HEK293 (cell line): ENCODE measurements at regions not wholly inside any gene's neighbourhood (a gene's known extent, or its start where the extent isn't known, plus 50 kb on each side); places are given as distances from the start of the nearest gene placed in this dataset.

ENCODE experiments used
- CTCF ChIA-PET: fragments of 350-600 bp; formaldehyde crosslinking; extraction: SDS; loops from one replicate; lab custom pipeline; 2021; ENCODE audit warnings: antibody characterized with exemption; lab: Yijun Ruan, JAX
- POLR2A ChIA-PET: fragments of 300-600 bp; formaldehyde crosslinking; extraction: SDS; loops from one replicate; lab custom pipeline; 2020; ENCODE audit warnings: antibody characterized with exemption, inconsistent platforms; lab: Yijun Ruan, JAX
- H3K27ac ChIP-seq: fragments of 200-500 bp; sonication (Bioruptor generic); 2 replicates; pipeline ENCODE4 v1.5.1; 2014; ENCODE audit warnings: low read depth, low read length, control low read depth, inconsistent platforms; ENCODE audit errors: extremely low read depth
- H3K36me3 ChIP-seq, 2 experiments: fragments of 200-500 bp in 1 of 2; sonication (Bioruptor generic) in 1 of 2; 1 replicate in 1 of 2; 2 replicates in 1 of 2; pipeline ENCODE4 v1.5.1; 2014 to 2017; ENCODE audit warnings: inconsistent platforms in 2 of 2, low read length in 2 of 2; ENCODE audit not compliant: control insufficient read depth in 2 of 2, insufficient read depth in 1 of 2
- H3K4me1 ChIP-seq: fragments of 200-500 bp; sonication (Bioruptor generic); 2 replicates; pipeline ENCODE4 v1.5.1; 2014; ENCODE audit warnings: mild to moderate bottlenecking, low read length, inconsistent platforms; ENCODE audit not compliant: control insufficient read depth, insufficient read depth
- H3K4me3 ChIP-seq: 2 replicates; pipeline ENCODE4 v1.5.1; 2011; ENCODE audit warnings: low read depth, mild to moderate bottlenecking, control low read depth, low read length, moderate library complexity
- H3K9me3 ChIP-seq: fragments of 200-500 bp; sonication (Bioruptor generic); 2 replicates; pipeline ENCODE4 v1.5.1; 2014; ENCODE audit warnings: low read depth, low read length, inconsistent platforms; ENCODE audit not compliant: control insufficient read depth, insufficient read depth
- ATF2 ChIP-seq: fragments of 450-650 bp; formaldehyde crosslinking; IDR thresholded peaks from 2 replicates; pipeline ENCODE4 v1.5.1; 2016; ENCODE audit warnings: missing biosample characterization, missing genetic modification characterization, low read depth
- FEZF1 ChIP-seq: fragments of 450-650 bp; formaldehyde crosslinking; IDR thresholded peaks from 2 replicates; pipeline ENCODE4 v1.5.1; 2016; ENCODE audit warnings: missing biosample characterization, missing genetic modification characterization
- PRDM2 ChIP-seq: fragments of 450-650 bp; formaldehyde crosslinking; IDR thresholded peaks from 2 replicates; pipeline ENCODE4 v1.5.1; 2016; ENCODE audit warnings: missing biosample characterization, missing genetic modification characterization, borderline replicate concordance
- PRDM4 ChIP-seq: fragments of 450-650 bp; formaldehyde crosslinking; IDR thresholded peaks from 2 replicates; pipeline ENCODE4 v1.5.1; 2017; ENCODE audit warnings: missing biosample characterization, missing genetic modification characterization
- ZBTB1 ChIP-seq: fragments of 450-650 bp; formaldehyde crosslinking; IDR thresholded peaks from 2 replicates; pipeline ENCODE4 v1.5.1; 2016; ENCODE audit warnings: missing biosample characterization, missing genetic modification characterization
- ZBTB8A ChIP-seq: fragments of 450-650 bp; formaldehyde crosslinking; IDR thresholded peaks from 2 replicates; pipeline ENCODE4 v1.5.1; 2016; ENCODE audit warnings: missing biosample characterization, missing genetic modification characterization
- ZFP37 ChIP-seq: fragments of 450-650 bp; formaldehyde crosslinking; IDR thresholded peaks from 2 replicates; pipeline ENCODE4 v1.5.1; 2016; ENCODE audit warnings: missing biosample characterization, missing genetic modification characterization
- ZNF169 ChIP-seq: fragments of 450-650 bp; formaldehyde crosslinking; IDR thresholded peaks from 2 replicates; pipeline ENCODE4 v1.5.1; 2016; ENCODE audit warnings: missing biosample characterization, missing genetic modification characterization
- ZNF2 ChIP-seq: fragments of 450-650 bp; formaldehyde crosslinking; IDR thresholded peaks from 2 replicates; pipeline ENCODE4 v1.5.1; 2016; ENCODE audit warnings: missing biosample characterization, missing genetic modification characterization
- ZNF214 ChIP-seq: fragments of 450-650 bp; formaldehyde crosslinking; IDR thresholded peaks from 2 replicates; pipeline ENCODE4 v1.5.1; 2017; ENCODE audit warnings: missing biosample characterization, mild to moderate bottlenecking, missing genetic modification characterization, borderline replicate concordance
- ZNF274 ChIP-seq, 2 experiments: fragments of 200-500 bp in 1 of 2; fragments of 450-650 bp in 1 of 2; sonication (Bioruptor generic) in 1 of 2; formaldehyde crosslinking in 1 of 2; IDR thresholded peaks; 2 replicates each; pipeline versions ENCODE4 v1.5.1 to v1.6.1; 2014 to 2016; ENCODE audit warnings: borderline replicate concordance in 1 of 2, inconsistent platforms in 1 of 2, low read length in 1 of 2, missing biosample characterization in 1 of 2, missing genetic modification characterization in 1 of 2
- ZNF292 ChIP-seq: fragments of 450-650 bp; formaldehyde crosslinking; IDR thresholded peaks from 2 replicates; pipeline ENCODE4 v1.5.1; 2016; ENCODE audit warnings: low read depth, missing biosample characterization, missing genetic modification characterization, borderline replicate concordance
- ZNF341 ChIP-seq: fragments of 450-650 bp; formaldehyde crosslinking; IDR thresholded peaks from 2 replicates; pipeline ENCODE4; 2016; ENCODE audit warnings: low read depth, missing biosample characterization, missing genetic modification characterization
- ZNF521 ChIP-seq: fragments of 450-650 bp; formaldehyde crosslinking; IDR thresholded peaks from 2 replicates; pipeline ENCODE4 v1.5.1; 2017; ENCODE audit warnings: missing biosample characterization, mild to moderate bottlenecking, missing genetic modification characterization
- ZNF596 ChIP-seq: fragments of 450-650 bp; IDR thresholded peaks from 2 replicates; pipeline ENCODE4 v1.5.0; 2018; ENCODE audit warnings: missing biosample characterization, mild to moderate bottlenecking, missing genetic modification characterization, moderate library complexity
- ZNF776 ChIP-seq: fragments of 450-650 bp; formaldehyde crosslinking; IDR thresholded peaks from 2 replicates; pipeline ENCODE4 v1.5.0; 2017; ENCODE audit warnings: missing biosample characterization, missing genetic modification characterization, borderline replicate concordance
- ZNF792 ChIP-seq: fragments of 450-650 bp; formaldehyde crosslinking; IDR thresholded peaks from 2 replicates; pipeline ENCODE4 v1.5.1; 2016; ENCODE audit warnings: missing biosample characterization, missing genetic modification characterization
- ZNF830 ChIP-seq: fragments of 450-650 bp; IDR thresholded peaks from 2 replicates; pipeline ENCODE4 v1.5.0; 2018; ENCODE audit warnings: missing biosample characterization, missing genetic modification characterization, low read depth, mild to moderate bottlenecking, moderate library complexity

GRCh38 chr4:41799126-41799525, 50.6 kb upstream of the PHOX2B start:
- TF ChIP-seq ZNF776 (no peak), ZNF830 (tag by site-specific recombination) (no peak), FEZF1 (tag by site-specific recombination) (no peak), ZBTB1 (tag by site-specific recombination) (no peak), ZNF2 (no peak), ZNF792 (tag by site-specific recombination) (no peak), ZNF169 (tag by site-specific recombination) (no peak), ZNF596 (tag by site-specific recombination) (no peak), ZBTB8A (tag by site-specific recombination) (no peak), ZNF341 (no peak), ATF2 (tag by site-specific recombination) (no peak), ZFP37 (tag by site-specific recombination) (no peak), PRDM2 (no peak), ZNF214 (no peak), PRDM4 (tag by site-specific recombination) (no peak), ZNF521 (no peak), ZNF292 (no peak), ZNF274 (IDR thresholded peaks at IDR 0.05; ENCODE audit: low read length) (no peak), ZNF274 (tag by site-specific recombination; IDR thresholded peaks at IDR 0.05; ENCODE audit: borderline replicate concordance) (no peak)
- TF ChIP-seq, all 188 proteins: peak for 0
- Histone ChIP-seq H3K36me3 (no peaks in the 10 kb centered on the region), H3K4me3 (no peak overlapping the region), H3K9me3 (no peaks in the 10 kb centered on the region), H3K4me1 (no peaks in the 10 kb centered on the region), H3K27ac (no peak overlapping the region)
- ChIA-PET POLR2A (no interaction called here), CTCF (interaction anchor here (0.7 kb wide), 1 partner anchor 112 kb away, joined by 3 read pairs; no protein-coding TSS in a partner anchor)
